Neural progenitor cell (in vitro differentiated cells): ENCODE measurements at regions not wholly inside any gene's neighbourhood (a gene's known extent, or its start where the extent isn't known, plus 50 kb on each side); places are given as distances from the start of the nearest gene placed in this dataset.

Experiments
- DNase-seq: peaks from one replicate; pipeline ENCODE4 v3.0.0-alpha.2; 2016; ENCODE audit warnings: low spot score
- H2AFZ ChIP-seq: fragments of 200-600 bp; sonication (generic); replicated peaks from 2 replicates; pipeline ENCODE4 v1.6.1; 2016; ENCODE audit warnings: antibody characterized with exemption
- H3F3A ChIP-seq: fragments of 200-600 bp; sonication (generic); 2 replicates; pipeline ENCODE4 v1.6.1; 2016; ENCODE audit warnings: antibody characterized with exemption, low read depth
- H3K27ac ChIP-seq: fragments of 200-600 bp; sonication (generic); 2 replicates; pipeline ENCODE4 v1.5.1; 2016; ENCODE audit warnings: mild to moderate bottlenecking
- H3K27me3 ChIP-seq: fragments of 200-600 bp; sonication (generic); 2 replicates; pipeline ENCODE4 v1.6.1; 2016; ENCODE audit warnings: mild to moderate bottlenecking, moderate library complexity
- H3K36me3 ChIP-seq: fragments of 200-600 bp; sonication (generic); 2 replicates; pipeline ENCODE4 v1.5.1; 2016
- H3K4me1 ChIP-seq: fragments of 200-600 bp; sonication (generic); 2 replicates; pipeline ENCODE4 v1.6.1; 2016; ENCODE audit warnings: mixed run types
- H3K4me2 ChIP-seq: fragments of 200-600 bp; sonication (generic); 2 replicates; pipeline ENCODE4 v1.6.1; 2016
- H3K4me3 ChIP-seq: fragments of 200-600 bp; sonication (generic); 2 replicates; pipeline ENCODE4 v1.5.1; 2016
- H3K79me2 ChIP-seq: fragments of 200-600 bp; sonication (generic); 2 replicates; pipeline ENCODE4 v1.6.1; 2016; ENCODE audit warnings: low read depth
- H3K9ac ChIP-seq: fragments of 200-600 bp; sonication (generic); 2 replicates; pipeline ENCODE4 v1.6.1; 2016
- H3K9me3 ChIP-seq: fragments of 200-600 bp; sonication (generic); 2 replicates; pipeline ENCODE4 v1.5.1; 2016; ENCODE audit warnings: low read depth
- H4K20me1 ChIP-seq: fragments of 200-600 bp; sonication (generic); 2 replicates; pipeline ENCODE4 v1.6.1; 2016; ENCODE audit warnings: low read depth
- H3K27ac Mint-ChIP-seq: 3 replicates; pipeline ENCODE4 v1.8.0; 2021; ENCODE audit warnings: mixed read lengths
- H3K27me3 Mint-ChIP-seq: 2 replicates; pipeline ENCODE4 v1.8.0; 2022; ENCODE audit warnings: low read depth, mild to moderate bottlenecking, inconsistent platforms, moderate library complexity, mixed read lengths; ENCODE audit not compliant: insufficient read depth
- H3K36me3 Mint-ChIP-seq: 3 replicates; pipeline ENCODE4 v1.8.0; 2021; ENCODE audit warnings: mixed read lengths
- H3K4me1 Mint-ChIP-seq: 3 replicates; pipeline ENCODE4 v1.8.0; 2021; ENCODE audit warnings: mixed read lengths
- H3K4me3 Mint-ChIP-seq: 3 replicates; pipeline ENCODE4 v1.8.0; 2021; ENCODE audit warnings: mild to moderate bottlenecking, moderate library complexity, mixed read lengths
- H3K9me3 Mint-ChIP-seq: 3 replicates; pipeline ENCODE4 v1.8.0; 2020; ENCODE audit warnings: mixed read lengths
- CTCF ChIP-seq: fragments of 200-600 bp; sonication (generic); IDR thresholded peaks from 2 replicates; pipeline ENCODE4 v1.5.1; 2017; ENCODE audit warnings: antibody characterized with exemption, mild to moderate bottlenecking
- EZH2 ChIP-seq: fragments of 200-600 bp; sonication (generic); IDR thresholded peaks from 2 replicates; pipeline ENCODE4 v1.6.1; 2017; ENCODE audit warnings: antibody characterized with exemption, mild to moderate bottlenecking, moderate library complexity
- EZH2phosphoT487 ChIP-seq: fragments of 200-600 bp; sonication (generic); IDR thresholded peaks from 2 replicates; pipeline ENCODE4 v1.6.1; 2017; ENCODE audit warnings: antibody characterized with exemption

DNA sequence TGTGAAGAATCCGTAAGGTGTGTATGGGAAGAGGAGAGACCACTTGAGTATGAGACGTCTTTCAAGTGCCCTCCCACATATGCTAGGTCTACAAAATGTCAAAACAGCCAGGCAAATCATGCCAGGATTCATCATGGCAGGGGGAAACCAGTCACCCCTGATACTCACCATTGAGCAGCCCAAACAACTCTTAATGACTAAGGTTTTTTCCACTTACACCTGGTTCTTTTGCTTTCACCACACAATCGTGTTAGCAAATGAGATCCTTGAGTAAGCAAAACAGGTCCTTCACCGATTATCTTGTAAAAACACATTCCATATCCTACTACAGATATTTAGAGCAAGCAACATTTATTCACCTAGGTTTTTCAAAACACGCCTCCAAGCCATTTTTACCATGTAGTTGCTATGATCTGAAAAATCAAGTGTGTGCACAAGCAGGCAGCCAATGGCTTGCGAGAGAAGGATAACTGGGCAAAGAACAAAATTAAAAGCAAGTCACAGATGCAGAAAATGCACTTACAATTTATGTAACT lies 177.5 kb upstream of the LPP start:
- no peaks in the 10 kb centered on the region for H3K4me1 Mint-ChIP-seq
- no peak overlapping the region for H3K27ac Mint-ChIP-seq
- no peak overlapping the region for H3K4me3 Mint-ChIP-seq
- Histone ChIP-seq H4K20me1 (no peaks in the 10 kb centered on the region), H2AFZ (no peak overlapping the region), H3K36me3 (no peaks in the 10 kb centered on the region), H3K4me1 (no peaks in the 10 kb centered on the region), H3F3A (no peaks in the 10 kb centered on the region), H3K9me3 (no peaks in the 10 kb centered on the region), H3K4me2 (no peak overlapping the region), H3K27ac (no peak overlapping the region), H3K4me3 (no peak overlapping the region), H3K27me3 (no peaks in the 10 kb centered on the region), H3K79me2 (no peaks in the 10 kb centered on the region), H3K9ac (no peak overlapping the region)
- peaks cover 4% of the 10 kb centered on the region for H3K27me3 Mint-ChIP-seq
- no peak for DNase-seq
- no peaks in the 10 kb centered on the region for H3K36me3 Mint-ChIP-seq
- H3K9me3 Mint-ChIP-seq: peaks cover 4% of the 10 kb centered on the region
- TF ChIP-seq CTCF (no peak), EZH2phosphoT487 (no peak), EZH2 (no peak)

DNA sequence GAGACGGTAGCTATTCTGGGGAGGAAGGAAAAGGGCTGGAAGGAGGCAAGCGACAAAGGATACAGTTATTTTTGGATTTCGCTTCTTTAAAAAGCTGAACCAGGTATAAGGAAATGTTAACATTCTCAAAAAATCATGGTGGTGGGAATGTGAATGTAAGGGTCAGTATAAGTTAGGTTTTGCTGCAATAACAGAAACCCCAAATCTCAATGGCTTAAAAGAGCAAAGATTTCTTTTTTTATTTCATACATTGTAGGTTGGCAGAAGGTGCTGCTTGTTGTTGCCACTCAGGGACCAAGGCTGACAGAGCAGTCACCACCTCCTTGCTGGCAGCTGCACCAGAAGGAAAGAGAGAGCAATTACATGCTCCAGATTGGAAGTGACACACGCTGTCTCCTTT lies 176.3 kb upstream of the LPP start:
- DNase-seq: no peak
- H3K9me3 Mint-ChIP-seq: peaks cover 4% of the 10 kb centered on the region
- H3K4me3 ChIP-seq: no peak overlapping the region
- no peaks in the 10 kb centered on the region for H3K9me3 ChIP-seq
- TF ChIP-seq CTCF: no peak
- no peak for TF ChIP-seq EZH2
- TF ChIP-seq EZH2phosphoT487: no peak
- no peak overlapping the region for H3K9ac ChIP-seq
- no peak overlapping the region for H3K27ac Mint-ChIP-seq
- no peaks in the 10 kb centered on the region for H3K36me3 ChIP-seq
- peaks cover 9% of the 10 kb centered on the region for H3K27me3 Mint-ChIP-seq
- no peaks in the 10 kb centered on the region for H3F3A ChIP-seq
- no peak overlapping the region for H2AFZ ChIP-seq
- H3K4me2 ChIP-seq: no peak overlapping the region
- no peaks in the 10 kb centered on the region for H3K79me2 ChIP-seq
- H4K20me1 ChIP-seq: no peaks in the 10 kb centered on the region
- no peaks in the 10 kb centered on the region for H3K4me1 ChIP-seq
- no peak overlapping the region for H3K4me3 Mint-ChIP-seq
- H3K27me3 ChIP-seq: no peaks in the 10 kb centered on the region
- no peaks in the 10 kb centered on the region for H3K36me3 Mint-ChIP-seq
- H3K27ac ChIP-seq: no peak overlapping the region
- H3K4me1 Mint-ChIP-seq: no peaks in the 10 kb centered on the region

DNA sequence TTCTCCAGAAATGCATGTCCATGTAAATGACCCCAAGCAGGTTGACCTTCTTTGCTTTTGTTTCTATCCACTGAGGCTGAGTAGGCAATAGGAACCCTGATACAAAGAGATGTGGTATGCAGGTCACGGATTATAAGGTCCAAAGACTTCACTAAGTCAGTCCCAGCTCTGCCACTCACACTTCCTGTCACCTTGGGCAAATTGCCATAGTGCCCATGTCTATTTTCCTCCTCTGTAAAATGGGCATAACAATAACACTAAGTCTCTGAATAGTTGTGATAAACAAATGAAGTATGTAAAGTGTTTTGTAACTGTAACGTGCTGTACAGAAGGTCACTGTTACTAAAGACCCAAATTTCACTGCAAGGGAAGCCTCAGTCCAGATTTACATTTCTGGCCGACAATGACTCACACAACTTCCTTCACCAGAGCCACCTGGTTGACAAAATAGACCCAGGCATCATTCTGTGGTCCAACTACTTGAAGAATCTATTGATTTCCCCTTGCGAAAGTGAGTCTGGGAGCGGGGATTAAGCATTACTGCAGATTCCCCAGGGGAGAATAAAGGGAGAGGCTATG lies 175.4 kb upstream of the LPP start:
- H3K79me2 ChIP-seq: no peaks in the 10 kb centered on the region
- no peaks in the 10 kb centered on the region for H3K4me1 ChIP-seq
- Mint-ChIP-seq H3K36me3 (no peaks in the 10 kb centered on the region), H3K27ac (peak overlapping the region; percentile 26), H3K27me3 (peaks cover 9% of the 10 kb centered on the region), H3K4me3 (no peak overlapping the region), H3K9me3 (peaks cover 4% of the 10 kb centered on the region), H3K4me1 (no peaks in the 10 kb centered on the region)
- no peaks in the 10 kb centered on the region for H3K9me3 ChIP-seq
- TF ChIP-seq EZH2phosphoT487: no peak
- TF ChIP-seq EZH2: no peak
- no peak for TF ChIP-seq CTCF
- no peak overlapping the region for H3K4me3 ChIP-seq
- no peaks in the 10 kb centered on the region for H3K36me3 ChIP-seq
- no peak overlapping the region for H3K9ac ChIP-seq
- no peak for DNase-seq
- no peak overlapping the region for H2AFZ ChIP-seq
- H3K4me2 ChIP-seq: no peak overlapping the region
- no peaks in the 10 kb centered on the region for H3K27me3 ChIP-seq
- no peak overlapping the region for H3K27ac ChIP-seq
- no peaks in the 10 kb centered on the region for H3F3A ChIP-seq
- no peaks in the 10 kb centered on the region for H4K20me1 ChIP-seq
